ENCODE measurements at regions not wholly inside any gene's neighbourhood (a gene's known extent, or its start where the extent isn't known, plus 50 kb on each side); places are given as distances from the start of the nearest gene placed in this dataset.

DNA sequence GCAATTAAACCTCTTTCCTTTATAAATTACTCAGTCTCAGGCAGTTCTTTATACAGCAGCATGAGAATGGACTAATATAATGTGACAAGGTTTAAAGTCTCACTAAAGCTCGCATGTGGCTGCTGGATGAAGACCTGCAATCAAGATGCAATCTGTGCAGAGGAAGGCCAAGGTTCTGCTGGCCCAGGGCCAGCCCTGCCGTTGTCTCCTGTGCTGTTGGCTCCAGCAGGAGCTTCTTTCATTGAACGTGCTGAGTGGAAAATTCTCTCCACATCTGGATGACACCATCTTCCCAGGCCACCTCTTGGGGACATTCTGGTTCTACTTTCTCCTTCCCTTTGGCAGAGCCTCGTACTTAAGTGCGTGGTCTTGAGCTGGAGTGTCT, 742.2 kb downstream of the VRK1 start:
- TF ChIP-seq, protein P1, sequence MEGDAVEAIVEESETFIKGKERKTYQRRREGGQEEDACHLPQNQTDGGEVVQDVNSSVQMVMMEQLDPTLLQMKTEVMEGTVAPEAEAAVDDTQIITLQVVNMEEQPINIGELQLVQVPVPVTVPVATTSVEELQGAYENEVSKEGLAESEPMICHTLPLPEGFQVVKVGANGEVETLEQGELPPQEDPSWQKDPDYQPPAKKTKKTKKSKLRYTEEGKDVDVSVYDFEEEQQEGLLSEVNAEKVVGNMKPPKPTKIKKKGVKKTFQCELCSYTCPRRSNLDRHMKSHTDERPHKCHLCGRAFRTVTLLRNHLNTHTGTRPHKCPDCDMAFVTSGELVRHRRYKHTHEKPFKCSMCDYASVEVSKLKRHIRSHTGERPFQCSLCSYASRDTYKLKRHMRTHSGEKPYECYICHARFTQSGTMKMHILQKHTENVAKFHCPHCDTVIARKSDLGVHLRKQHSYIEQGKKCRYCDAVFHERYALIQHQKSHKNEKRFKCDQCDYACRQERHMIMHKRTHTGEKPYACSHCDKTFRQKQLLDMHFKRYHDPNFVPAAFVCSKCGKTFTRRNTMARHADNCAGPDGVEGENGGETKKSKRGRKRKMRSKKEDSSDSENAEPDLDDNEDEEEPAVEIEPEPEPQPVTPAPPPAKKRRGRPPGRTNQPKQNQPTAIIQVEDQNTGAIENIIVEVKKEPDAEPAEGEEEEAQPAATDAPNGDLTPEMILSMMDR (IDR thresholded peaks at IDR 0.05; ENCODE audit: poor library complexity) = no peak
- TF ChIP-seq EZH2phosphoT487 (IDR thresholded peaks at IDR 0.05; ENCODE audit: low read depth, severe bottlenecking, unreplicated experiment) (no peak), EZH2 (IDR thresholded peaks at IDR 0.05; ENCODE audit: borderline replicate concordance) (no peak)

DNA sequence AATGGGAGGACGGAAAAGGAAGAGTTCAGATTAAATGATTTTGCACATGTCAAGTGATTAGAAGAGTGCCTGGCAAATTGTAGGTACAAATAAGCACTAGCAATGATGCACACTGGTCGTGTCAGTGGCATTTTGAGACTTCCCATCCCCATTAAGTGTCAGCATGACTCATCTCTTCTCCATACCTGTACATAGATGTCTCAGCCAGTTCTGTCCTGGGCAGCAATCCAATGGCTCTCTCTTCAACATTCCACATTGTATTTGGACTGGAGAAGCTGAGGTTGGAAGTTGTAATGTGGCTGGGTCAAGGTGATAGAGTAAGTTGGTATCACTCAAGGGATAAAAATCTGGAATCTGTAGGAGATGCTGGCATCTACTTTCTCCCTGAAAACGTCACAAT, 742.7 kb downstream of the VRK1 start:
- Histone ChIP-seq H2AFZ (no peak overlapping the region), H3K9me2 (replicated peaks; ENCODE audit: insufficient read depth) (no peaks in the 10 kb centered on the region), H4K20me1 (ENCODE audit: insufficient read depth, poor library complexity, severe bottlenecking) (no peaks in the 10 kb centered on the region), H3K27ac (no peak overlapping the region), H3K4me2 (no peak overlapping the region), H3K4me3 (no peak overlapping the region), H3K27me3 (no peaks in the 10 kb centered on the region), H3K9me3 (ENCODE audit: low read depth) (no peaks in the 10 kb centered on the region), H3K4me1 (ENCODE audit: insufficient read depth) (no peaks in the 10 kb centered on the region), H3K36me3 (replicated peaks; ENCODE audit: insufficient read depth, low read depth) (no peaks in the 10 kb centered on the region), H3K79me2 (no peaks in the 10 kb centered on the region)
- TF ChIP-seq EZH2phosphoT487 (IDR thresholded peaks at IDR 0.05; ENCODE audit: low read depth, severe bottlenecking, unreplicated experiment) = no peak
- TF ChIP-seq, protein P1 (IDR thresholded peaks at IDR 0.05; ENCODE audit: poor library complexity) = no peak
- no peak for TF ChIP-seq EZH2 (IDR thresholded peaks at IDR 0.05; ENCODE audit: borderline replicate concordance)
- no peak for DNase-seq (ENCODE audit: low spot score)
- 83% methylated on average over 3 of the region's 3 CpGs for WGBS (ENCODE audit: low lambda C conversion rate, missing lambda C conversion rate)

More for the DNA sequence above, 742.2 kb downstream of the VRK1 start:
- H3K79me2 ChIP-seq = no peaks in the 10 kb centered on the region
- H3K4me2 ChIP-seq = no peak overlapping the region
- no peaks in the 10 kb centered on the region for H4K20me1 ChIP-seq (ENCODE audit: insufficient read depth, poor library complexity, severe bottlenecking)
- H3K27ac ChIP-seq = no peak overlapping the region
- H3K9me3 ChIP-seq (ENCODE audit: low read depth) = no peaks in the 10 kb centered on the region
- DNase-seq (ENCODE audit: low spot score) = peak; percentile 18
- WGBS (ENCODE audit: low lambda C conversion rate, missing lambda C conversion rate) = 72% methylated on average over 5 of the region's 5 CpGs
- no peaks in the 10 kb centered on the region for H3K36me3 ChIP-seq (replicated peaks; ENCODE audit: insufficient read depth, low read depth)
- no peaks in the 10 kb centered on the region for H3K27me3 ChIP-seq
- no peaks in the 10 kb centered on the region for H3K4me1 ChIP-seq (ENCODE audit: insufficient read depth)
- no peaks in the 10 kb centered on the region for H3K9me2 ChIP-seq (replicated peaks; ENCODE audit: insufficient read depth)
- no peak overlapping the region for H2AFZ ChIP-seq
- H3K4me3 ChIP-seq = no peak overlapping the region

DNA sequence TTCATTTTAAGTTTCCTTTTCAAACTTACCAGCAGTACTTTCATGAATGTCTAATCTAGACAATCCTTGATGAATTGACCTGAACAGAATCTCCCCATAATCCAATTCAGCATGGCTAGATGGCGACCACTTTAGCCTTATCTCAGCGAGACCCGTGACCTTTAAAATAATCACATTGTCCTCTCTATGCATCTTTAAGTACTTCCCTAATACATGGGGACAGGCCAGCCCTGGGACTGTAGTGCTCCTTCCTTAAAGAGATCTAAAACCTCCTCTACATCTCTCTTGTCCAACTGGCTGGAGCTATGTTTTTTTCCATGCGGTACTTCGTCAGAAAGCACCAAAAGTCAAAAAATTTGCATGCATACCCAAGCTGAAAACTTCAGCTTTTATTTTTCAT, 746.0 kb downstream of the VRK1 start:
- no peaks in the 10 kb centered on the region for H3K36me3 ChIP-seq (replicated peaks; ENCODE audit: insufficient read depth, low read depth)
- no peak overlapping the region for H3K4me3 ChIP-seq
- DNase-seq (ENCODE audit: low spot score) = no peak
- H2AFZ ChIP-seq = no peak overlapping the region
- WGBS (ENCODE audit: low lambda C conversion rate, missing lambda C conversion rate) = 87% methylated on average over 5 of the region's 5 CpGs
- no peaks in the 10 kb centered on the region for H3K4me1 ChIP-seq (ENCODE audit: insufficient read depth)
- H3K27ac ChIP-seq = no peak overlapping the region
- H3K9me2 ChIP-seq (replicated peaks; ENCODE audit: insufficient read depth) = no peaks in the 10 kb centered on the region
- TF ChIP-seq EZH2phosphoT487 (IDR thresholded peaks at IDR 0.05; ENCODE audit: low read depth, severe bottlenecking, unreplicated experiment) (no peak), EZH2 (IDR thresholded peaks at IDR 0.05; ENCODE audit: borderline replicate concordance) (no peak)
- TF ChIP-seq, protein P1 (IDR thresholded peaks at IDR 0.05; ENCODE audit: poor library complexity) = no peak
- H3K27me3 ChIP-seq = no peaks in the 10 kb centered on the region
- H3K4me2 ChIP-seq = no peak overlapping the region
- H3K79me2 ChIP-seq = no peaks in the 10 kb centered on the region
- no peaks in the 10 kb centered on the region for H3K9me3 ChIP-seq (ENCODE audit: low read depth)
- no peaks in the 10 kb centered on the region for H4K20me1 ChIP-seq (ENCODE audit: insufficient read depth, poor library complexity, severe bottlenecking)

DNA sequence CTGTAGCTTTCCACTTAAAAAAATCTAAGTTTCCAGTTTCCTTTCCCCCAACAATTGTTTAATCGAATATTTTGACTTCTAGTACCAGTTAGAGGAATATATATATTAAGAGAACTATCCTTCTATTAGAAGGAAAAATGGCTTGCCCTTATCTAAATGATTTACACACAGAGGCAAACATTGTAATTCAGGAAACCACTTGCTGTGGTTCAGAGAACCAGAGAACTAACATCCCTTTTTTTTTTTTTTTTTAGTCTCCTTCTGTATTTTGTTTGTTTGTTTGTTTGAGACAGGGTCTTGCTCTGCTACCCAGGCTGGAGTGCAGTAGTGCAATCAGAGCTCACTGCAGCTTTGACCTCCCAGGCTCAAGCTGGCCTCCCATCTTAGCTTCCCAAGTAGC, 746.6 kb downstream of the VRK1 start:
- no peaks in the 10 kb centered on the region for H3K9me3 ChIP-seq (ENCODE audit: low read depth)
- WGBS (ENCODE audit: low lambda C conversion rate, missing lambda C conversion rate) = 79% methylated on average over 1 of the region's 1 CpG

More for the DNA sequence above, 746.6 kb downstream of the VRK1 start:
- Histone ChIP-seq H3K27me3 (no peaks in the 10 kb centered on the region), H3K36me3 (replicated peaks; ENCODE audit: insufficient read depth, low read depth) (no peaks in the 10 kb centered on the region), H2AFZ (no peak overlapping the region), H4K20me1 (ENCODE audit: insufficient read depth, poor library complexity, severe bottlenecking) (no peaks in the 10 kb centered on the region), H3K79me2 (no peaks in the 10 kb centered on the region), H3K27ac (no peak overlapping the region), H3K4me2 (no peak overlapping the region), H3K9me2 (replicated peaks; ENCODE audit: insufficient read depth) (no peaks in the 10 kb centered on the region), H3K4me1 (ENCODE audit: insufficient read depth) (no peaks in the 10 kb centered on the region), H3K4me3 (no peak overlapping the region)
- DNase-seq (ENCODE audit: low spot score) = no peak
- no peak for TF ChIP-seq EZH2phosphoT487 (IDR thresholded peaks at IDR 0.05; ENCODE audit: low read depth, severe bottlenecking, unreplicated experiment)
- TF ChIP-seq, protein P1 (IDR thresholded peaks at IDR 0.05; ENCODE audit: poor library complexity) = no peak
- no peak for TF ChIP-seq EZH2 (IDR thresholded peaks at IDR 0.05; ENCODE audit: borderline replicate concordance)
